Progenitor cell of endocrine pancreas (in vitro differentiated cells): ENCODE measurements at regions not wholly inside any gene's neighbourhood (a gene's known extent, or its start where the extent isn't known, plus 50 kb on each side); places are given as distances from the start of the nearest gene placed in this dataset.

Experiments
- DNase-seq: peaks from one replicate; pipeline ENCODE4 v3.0.0; 2021; ENCODE audit warnings: low spot score; ENCODE audit not compliant: unreplicated experiment
- H3K27ac Mint-ChIP-seq: 2 replicates; pipeline ENCODE4 v1.8.0; 2021; ENCODE audit warnings: mild to moderate bottlenecking, moderate library complexity, mixed read lengths
- H3K27me3 Mint-ChIP-seq: 2 replicates; pipeline ENCODE4 v1.8.0; 2021; ENCODE audit warnings: mixed read lengths
- H3K36me3 Mint-ChIP-seq: 2 replicates; pipeline ENCODE4 v1.8.0; 2022; ENCODE audit warnings: mixed read lengths; ENCODE audit not compliant: insufficient read depth
- H3K4me1 Mint-ChIP-seq: 2 replicates; pipeline ENCODE4 v1.8.0; 2021; ENCODE audit warnings: low read depth, mixed read lengths
- H3K4me3 Mint-ChIP-seq: 2 replicates; pipeline ENCODE4 v1.8.0; 2021; ENCODE audit warnings: low read depth, mild to moderate bottlenecking, moderate library complexity, mixed read lengths
- H3K9me3 Mint-ChIP-seq: 2 replicates; pipeline ENCODE4 v1.8.0; 2021; ENCODE audit warnings: low read depth, mixed read lengths
- TF ChIP-seq, protein P1 (sequence below): fragments of 200-600 bp; sonication (generic); IDR thresholded peaks from one replicate; pipeline ENCODE4 v1.5.0; 2021; ENCODE audit warnings: antibody characterized with exemption, mild to moderate bottlenecking; ENCODE audit not compliant: unreplicated experiment

DNA sequence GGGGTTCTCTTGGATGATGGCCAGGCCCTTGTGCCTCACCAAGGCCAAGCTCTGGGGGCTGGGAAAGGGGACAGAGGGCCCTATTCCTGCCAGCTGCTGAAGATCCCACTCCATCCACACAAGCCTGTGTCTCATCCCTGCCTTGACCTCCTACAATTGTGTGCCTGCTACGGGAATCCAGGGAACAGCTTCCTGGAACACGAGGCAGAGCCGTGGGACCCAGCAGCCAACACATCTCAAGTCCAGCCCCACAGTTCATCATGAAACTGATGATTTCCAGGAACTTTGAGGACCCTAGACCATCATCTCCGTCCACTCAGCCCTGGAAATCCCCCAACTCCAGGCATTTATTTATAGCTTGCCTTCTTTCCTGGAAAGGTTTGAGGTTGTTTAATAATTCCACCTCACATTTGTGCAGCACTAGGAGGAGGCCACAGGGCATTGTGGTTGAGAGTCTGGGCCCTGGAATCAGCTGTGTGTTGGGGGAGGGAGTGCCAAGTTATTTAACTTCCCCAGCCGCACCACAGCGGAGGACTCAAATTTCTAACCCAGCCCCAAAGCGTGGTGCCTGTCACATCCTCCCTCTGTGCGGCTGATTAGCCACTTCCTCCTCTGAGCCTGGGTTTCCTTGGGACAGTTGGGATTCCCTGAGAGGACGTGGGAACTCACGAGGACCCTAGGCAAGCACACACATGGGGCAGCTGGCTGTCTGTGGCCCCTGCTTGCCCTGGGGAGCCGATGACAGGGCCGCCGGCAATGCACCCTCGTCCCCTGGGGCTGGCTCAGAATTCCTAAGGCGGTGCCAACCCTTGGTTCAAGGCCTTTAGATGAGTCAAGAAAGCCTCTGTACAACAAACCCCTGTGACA is 58.2 kb upstream of the GGTA1 start:
- H3K9me3 Mint-ChIP-seq, result no peaks in the 10 kb centered on the region
- no peak overlapping the region for H3K27ac Mint-ChIP-seq
- no peaks in the 10 kb centered on the region for H3K36me3 Mint-ChIP-seq
- H3K4me3 Mint-ChIP-seq, result no peak overlapping the region
- peaks cover under 1% of the 10 kb centered on the region for H3K27me3 Mint-ChIP-seq
- TF ChIP-seq, protein P1, sequence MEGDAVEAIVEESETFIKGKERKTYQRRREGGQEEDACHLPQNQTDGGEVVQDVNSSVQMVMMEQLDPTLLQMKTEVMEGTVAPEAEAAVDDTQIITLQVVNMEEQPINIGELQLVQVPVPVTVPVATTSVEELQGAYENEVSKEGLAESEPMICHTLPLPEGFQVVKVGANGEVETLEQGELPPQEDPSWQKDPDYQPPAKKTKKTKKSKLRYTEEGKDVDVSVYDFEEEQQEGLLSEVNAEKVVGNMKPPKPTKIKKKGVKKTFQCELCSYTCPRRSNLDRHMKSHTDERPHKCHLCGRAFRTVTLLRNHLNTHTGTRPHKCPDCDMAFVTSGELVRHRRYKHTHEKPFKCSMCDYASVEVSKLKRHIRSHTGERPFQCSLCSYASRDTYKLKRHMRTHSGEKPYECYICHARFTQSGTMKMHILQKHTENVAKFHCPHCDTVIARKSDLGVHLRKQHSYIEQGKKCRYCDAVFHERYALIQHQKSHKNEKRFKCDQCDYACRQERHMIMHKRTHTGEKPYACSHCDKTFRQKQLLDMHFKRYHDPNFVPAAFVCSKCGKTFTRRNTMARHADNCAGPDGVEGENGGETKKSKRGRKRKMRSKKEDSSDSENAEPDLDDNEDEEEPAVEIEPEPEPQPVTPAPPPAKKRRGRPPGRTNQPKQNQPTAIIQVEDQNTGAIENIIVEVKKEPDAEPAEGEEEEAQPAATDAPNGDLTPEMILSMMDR, result no peak
- no peak for DNase-seq
- H3K4me1 Mint-ChIP-seq, result peaks cover 6% of the 10 kb centered on the region

DNA sequence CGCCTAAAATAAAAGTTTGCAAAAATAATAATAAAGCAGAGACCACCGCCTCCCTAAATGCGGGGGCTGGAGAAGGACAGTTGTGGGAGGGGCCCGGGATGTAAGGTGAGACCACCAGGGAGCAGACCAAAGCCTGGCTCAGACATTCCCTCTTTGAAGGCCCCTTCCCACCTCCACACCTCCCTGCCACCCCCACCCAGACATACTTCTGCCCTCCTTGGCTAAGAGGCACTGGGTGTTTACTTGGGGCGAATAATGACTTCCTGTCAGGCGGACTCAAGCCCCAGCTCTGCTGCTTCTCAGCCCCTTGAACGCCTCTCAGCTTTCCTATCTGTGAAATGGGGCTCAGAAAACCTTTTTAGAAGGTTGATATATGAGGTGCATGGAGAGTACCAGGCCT is 58.8 kb upstream of the GGTA1 start:
- H3K4me1 Mint-ChIP-seq, result peaks cover 6% of the 10 kb centered on the region
- no peak overlapping the region for H3K4me3 Mint-ChIP-seq
- TF ChIP-seq, protein P1, result no peak
- no peak for DNase-seq
- peaks cover 4% of the 10 kb centered on the region for H3K27me3 Mint-ChIP-seq
- no peaks in the 10 kb centered on the region for H3K36me3 Mint-ChIP-seq
- H3K27ac Mint-ChIP-seq, result peak overlapping the region; percentile 33
- H3K9me3 Mint-ChIP-seq, result no peaks in the 10 kb centered on the region

DNA sequence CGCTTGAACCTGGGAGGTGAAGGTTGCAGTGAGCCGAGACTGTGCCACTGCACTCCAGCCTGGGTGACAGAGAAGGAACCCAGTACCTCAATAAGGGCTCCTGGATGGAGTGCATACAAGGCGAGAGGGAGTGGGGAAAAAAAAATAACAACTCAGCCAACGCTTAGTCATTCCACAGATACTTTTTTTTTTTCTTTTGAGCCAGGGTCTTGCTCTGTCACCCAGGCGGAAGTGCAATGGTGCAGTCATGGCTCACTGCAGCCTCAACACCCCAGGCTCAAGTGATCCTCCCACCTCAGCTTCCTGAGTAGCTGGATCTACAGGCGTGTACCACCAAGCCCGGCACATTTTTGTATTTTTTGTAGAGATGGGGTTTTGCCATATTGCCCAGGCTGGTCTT is 59.5 kb upstream of the GGTA1 start:
- Mint-ChIP-seq H3K36me3 (no peaks in the 10 kb centered on the region), H3K9me3 (no peaks in the 10 kb centered on the region), H3K27ac (no peak overlapping the region), H3K4me1 (peaks cover 6% of the 10 kb centered on the region), H3K4me3 (no peak overlapping the region), H3K27me3 (peaks cover 4% of the 10 kb centered on the region)
- TF ChIP-seq, protein P1, result no peak
- no peak for DNase-seq

DNA sequence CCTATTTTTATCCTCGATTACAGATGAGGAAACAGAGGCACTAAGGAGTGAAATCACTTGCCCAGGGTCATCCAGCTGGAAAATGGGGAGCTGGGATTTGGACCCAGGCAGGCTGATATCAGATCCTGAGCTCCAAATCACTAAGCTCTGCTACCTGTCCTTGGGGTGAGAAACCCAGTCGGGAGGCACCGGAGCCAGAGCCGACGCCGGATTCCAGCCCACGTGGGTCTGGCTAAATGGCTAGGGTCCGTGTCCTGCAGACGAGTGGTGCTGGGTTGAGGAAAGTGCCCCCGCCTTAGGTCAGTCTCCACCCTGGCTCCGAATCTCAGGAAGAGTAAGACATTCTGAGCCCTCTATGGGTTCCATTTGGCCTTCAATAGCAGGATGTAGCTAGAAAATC is 61.3 kb upstream of the GGTA1 start:
- DNase-seq, result no peak
- H3K27me3 Mint-ChIP-seq, result peaks cover 9% of the 10 kb centered on the region

DNA sequence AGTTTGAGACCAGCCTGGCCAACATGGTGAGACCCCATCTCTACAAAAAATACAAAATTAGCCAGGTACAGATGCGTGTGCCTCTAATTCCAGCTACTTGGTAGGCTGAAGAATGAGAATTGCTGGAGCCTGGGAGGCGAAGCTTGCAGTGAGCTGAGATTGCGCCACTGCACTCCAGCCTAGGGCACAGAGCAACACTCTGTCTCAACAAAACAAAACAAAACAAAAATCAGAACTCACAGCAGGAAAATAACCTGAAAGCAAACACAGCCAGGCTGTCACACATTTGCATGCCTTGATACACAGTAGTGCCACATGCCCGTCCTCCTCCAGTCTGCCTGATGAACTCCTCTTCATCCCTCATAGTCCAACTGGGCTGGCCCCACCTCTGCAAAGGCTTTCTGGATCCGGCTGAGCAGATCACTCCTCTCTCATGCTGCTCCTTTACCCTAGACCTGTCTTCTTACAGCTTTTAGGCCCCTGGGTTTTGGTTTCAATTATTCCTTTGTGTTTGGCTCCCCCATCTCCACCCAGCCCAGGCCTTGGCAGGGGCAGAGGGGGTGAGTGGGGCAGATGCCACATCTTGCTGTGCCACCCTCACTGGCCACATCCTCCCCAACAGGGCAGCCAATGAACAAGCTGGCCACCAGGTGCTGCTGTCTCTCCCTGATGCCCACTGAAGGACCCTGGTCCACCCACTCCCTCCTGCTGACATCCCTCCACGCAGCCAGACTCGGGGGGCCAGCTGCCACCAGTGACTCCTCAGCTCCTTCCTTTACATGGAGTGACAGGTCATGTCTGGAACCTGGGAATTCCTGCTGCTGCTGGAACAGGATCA is 62.0 kb upstream of the GGTA1 start:
- no peak for DNase-seq
- H3K4me3 Mint-ChIP-seq, result no peak overlapping the region
- H3K27me3 Mint-ChIP-seq, result peaks cover 15% of the 10 kb centered on the region
- TF ChIP-seq, protein P1, result no peak
- H3K4me1 Mint-ChIP-seq, result peaks cover 6% of the 10 kb centered on the region
- no peak overlapping the region for H3K27ac Mint-ChIP-seq
- no peaks in the 10 kb centered on the region for H3K36me3 Mint-ChIP-seq
- H3K9me3 Mint-ChIP-seq, result no peaks in the 10 kb centered on the region

More for the DNA sequence above, 61.3 kb upstream of the GGTA1 start:
- TF ChIP-seq, protein P1, result no peak
- peaks cover 6% of the 10 kb centered on the region for H3K4me1 Mint-ChIP-seq
- H3K4me3 Mint-ChIP-seq, result no peak overlapping the region
- no peaks in the 10 kb centered on the region for H3K9me3 Mint-ChIP-seq
- no peaks in the 10 kb centered on the region for H3K36me3 Mint-ChIP-seq
- no peak overlapping the region for H3K27ac Mint-ChIP-seq
